Stimulated activated CD4-positive, alpha-beta T cell treated with anti-CD3 and anti-CD28 coated beads, TNF-alpha, amount 100 ng/mL, for 48 hours (primary cell): ENCODE measurements at regions not wholly inside any gene's neighbourhood (a gene's known extent, or its start where the extent isn't known, plus 50 kb on each side); places are given as distances from the start of the nearest gene placed in this dataset.
"Not testable (repeated sequence)": the region's sequence is repeated elsewhere in the genome, so short reads cannot be mapped to it uniquely, and the experiment has no call there.

ENCODE experiments used
- DNase-seq, 3 donors: peaks; one replicate each; pipeline ENCODE4 v3.0.0-alpha.2; 2020; ENCODE audit warnings: low read depth in 3 of 3

DNA sequence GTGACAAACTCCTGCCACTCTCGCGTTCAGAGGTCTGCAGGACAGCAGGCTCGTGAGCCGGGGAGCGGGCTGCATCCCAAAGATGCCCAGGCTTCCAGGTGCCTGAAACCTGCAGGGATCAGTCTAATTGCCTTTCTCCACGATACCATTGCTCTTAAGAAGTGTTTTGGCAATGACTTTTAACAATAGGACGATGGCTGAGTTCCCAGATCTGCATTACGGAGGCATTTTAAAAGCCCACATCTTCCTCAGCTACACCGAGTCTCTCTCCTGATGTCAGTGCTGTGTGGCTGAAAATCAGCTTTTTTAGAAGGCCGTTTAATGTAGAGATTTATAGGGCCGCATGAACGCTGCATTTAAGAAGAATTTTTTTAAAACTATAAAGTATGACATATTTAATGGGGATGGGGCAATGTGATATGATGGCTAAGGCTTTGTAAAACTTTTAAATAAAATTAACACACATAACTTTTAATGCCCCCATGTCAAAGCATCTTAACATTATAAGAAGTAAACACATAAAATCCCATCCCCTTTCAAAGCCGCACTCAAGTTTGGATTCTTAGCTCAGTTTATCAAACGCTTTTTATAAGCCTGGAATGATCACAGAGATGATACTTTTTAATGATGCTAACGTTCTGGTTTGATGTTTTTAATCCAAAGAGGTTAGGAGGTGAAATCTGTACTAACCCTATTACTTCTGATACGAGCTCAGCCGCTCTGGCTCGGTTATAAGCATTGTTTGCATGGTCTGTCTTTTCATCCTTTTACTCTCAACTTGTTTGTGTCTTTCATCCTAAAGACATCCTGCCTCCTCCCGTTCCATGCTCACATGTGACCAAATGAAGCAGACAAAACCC, 386.0 kb downstream of the SMOC2 start:
- no peak for DNase-seq

DNA sequence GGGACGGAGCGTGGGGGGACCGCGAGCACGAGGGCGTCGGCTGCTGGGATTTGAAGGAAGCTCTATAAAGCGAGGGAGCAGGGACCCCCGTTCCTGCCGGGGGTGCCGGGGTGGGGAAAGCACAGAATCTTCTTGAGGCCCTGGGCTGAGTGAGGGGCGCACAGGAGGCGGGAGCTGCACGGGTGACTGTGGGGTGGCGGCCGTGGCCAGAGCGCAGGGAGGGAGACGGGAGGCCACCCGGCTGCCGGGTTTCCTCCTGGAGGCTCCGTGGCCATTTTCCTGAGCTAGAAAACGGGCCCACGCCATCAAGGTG, 385.1 kb downstream of the SMOC2 start:
- no peak for DNase-seq

DNA sequence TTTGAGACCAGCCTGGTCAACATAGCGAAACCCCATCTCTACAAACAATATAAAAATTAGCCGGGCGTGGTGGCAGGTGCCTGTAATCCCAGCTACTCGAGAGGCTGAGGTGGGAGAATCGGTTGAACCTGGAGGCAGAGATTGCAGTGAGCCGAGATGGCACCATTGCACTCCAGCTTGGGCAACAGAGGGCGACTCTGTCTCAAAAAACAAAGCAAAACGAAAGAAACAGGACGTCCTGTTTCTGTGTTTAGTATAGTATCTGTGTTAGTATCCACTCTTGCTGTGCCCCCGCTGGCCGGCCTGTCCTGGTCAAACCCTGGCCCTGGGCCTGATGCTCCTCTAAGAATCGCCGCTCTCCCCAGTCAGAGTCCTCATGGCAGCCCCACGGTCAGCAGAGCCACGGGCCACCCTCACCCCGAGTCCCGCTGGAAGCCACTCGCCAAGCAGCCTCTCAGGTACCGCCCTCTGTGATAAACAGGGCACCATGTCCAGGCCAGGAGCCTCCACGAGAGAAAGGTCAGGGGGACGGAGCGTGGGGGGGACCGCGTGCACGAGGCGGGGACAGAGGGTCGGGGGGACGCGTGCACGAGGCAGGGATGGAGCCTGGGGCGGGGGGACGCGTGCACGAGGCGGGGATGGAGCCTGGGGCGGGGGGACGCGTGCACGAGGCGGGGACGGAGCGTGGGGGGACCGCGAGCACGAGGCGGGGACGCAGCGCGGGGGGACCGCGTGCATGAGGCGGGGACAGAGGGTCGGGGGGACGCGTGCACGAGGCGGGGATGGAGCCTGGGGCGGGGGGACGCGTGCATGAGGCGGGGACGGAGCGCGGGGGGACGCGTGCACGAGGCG, 384.5 kb downstream of the SMOC2 start:
- DNase-seq, result no peak

DNA sequence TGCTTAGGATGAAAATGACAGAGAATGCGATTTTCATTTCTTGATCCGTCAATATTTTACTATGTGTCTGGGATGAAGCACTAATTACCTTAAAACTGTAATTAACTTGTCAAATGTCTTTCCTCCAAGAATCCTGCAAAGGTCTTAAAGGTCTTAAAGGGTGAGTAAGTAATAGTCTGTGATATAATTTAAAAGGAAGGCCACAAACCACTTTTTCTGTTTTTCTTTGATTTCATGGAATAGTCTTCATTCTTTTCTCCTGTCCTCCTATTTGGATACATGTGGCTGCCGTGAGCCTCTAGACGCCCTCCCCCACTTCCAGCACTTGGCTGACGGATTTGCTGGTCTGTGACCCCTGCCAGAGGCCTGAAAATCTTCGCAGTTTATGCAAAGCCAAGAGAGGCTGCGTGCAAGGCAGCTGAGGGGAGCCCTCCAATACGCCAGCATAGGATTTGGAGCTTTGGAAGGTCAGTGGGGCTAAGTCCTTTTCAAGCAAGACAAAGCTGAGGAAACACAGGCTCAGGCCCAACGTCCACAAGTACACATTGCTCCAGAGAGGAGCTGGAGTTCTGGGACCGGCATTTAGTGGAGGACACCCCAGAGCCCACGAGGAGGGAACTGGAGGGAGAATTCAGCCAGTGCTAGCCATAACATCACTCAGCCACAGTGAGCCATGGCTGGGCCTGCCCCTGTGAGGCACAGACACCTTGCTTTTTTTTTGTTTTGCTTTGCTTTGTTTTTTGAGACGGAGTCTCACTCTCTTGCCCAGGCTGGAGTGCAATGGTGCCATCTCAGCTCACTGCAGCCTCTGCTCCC, 382.6 kb downstream of the SMOC2 start:
- DNase-seq, result no peak

DNA sequence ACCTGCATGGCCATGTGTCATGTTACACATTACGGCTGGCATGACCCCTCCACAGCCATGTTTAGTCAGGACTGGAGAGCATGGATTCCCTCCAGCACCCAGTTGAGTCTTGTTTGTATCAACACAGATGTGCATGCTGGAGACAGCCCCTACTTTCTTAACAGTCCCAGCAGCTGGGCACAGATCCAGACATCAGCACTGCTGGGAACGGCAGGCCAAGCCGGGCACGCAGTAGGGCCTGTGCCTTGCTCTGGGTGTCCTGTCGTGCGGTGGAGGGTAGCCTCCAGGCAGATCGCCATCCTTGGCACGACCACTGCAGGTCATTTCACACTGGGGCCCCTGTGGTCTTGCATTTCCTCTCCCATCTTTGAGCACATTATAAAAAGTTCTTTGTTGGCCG, 381.4 kb downstream of the SMOC2 start:
- DNase-seq, result no peak

DNA sequence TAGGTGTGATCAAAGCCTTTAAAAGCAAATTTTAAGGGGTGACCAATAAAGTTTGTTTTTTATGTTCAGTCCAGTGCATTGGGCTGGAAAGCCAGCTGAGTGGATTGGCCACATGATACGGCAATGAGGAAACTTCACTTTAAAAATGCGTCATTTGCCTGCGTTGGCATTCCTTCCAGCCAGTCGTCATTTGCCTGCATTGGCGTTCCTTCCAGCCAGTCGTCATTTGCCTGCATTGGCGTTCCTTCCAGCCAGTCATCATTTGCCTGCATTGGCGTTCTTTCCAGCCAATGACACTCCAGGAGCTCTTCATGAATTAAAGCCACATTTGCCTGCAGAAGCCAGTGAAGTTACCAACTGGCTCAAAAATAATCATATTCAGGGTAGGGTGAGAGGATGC, 378.6 kb downstream of the SMOC2 start:
- DNase-seq, result no peak

DNA sequence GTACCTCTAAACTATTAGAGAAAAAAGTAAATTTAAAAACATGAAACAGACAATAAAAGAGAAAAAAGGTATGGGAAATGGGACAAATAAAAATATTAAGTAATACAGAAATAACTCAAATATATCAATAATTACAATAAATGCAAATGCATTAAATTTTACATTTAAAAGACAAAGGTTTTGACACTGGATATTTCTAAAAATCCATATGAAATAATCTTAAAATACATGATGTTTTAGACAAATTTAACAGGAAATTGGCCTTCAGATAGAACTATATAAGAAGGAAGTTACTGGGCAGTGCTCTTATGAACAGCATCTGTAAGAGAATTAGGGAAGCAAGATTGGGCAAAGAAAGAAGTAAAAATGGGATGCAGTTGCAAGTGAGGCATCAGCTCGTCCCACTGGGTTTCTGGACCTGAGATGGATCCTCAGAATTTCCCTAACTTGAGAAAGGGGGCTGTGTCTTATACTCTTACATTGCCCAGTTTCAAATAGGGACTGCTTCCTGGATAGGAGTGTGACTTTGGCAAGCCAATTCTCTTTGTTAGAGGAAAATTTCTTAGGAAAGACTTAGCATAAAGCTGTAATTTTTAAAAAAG, 376.7 kb downstream of the SMOC2 start:
- DNase-seq, result no peak

DNA sequence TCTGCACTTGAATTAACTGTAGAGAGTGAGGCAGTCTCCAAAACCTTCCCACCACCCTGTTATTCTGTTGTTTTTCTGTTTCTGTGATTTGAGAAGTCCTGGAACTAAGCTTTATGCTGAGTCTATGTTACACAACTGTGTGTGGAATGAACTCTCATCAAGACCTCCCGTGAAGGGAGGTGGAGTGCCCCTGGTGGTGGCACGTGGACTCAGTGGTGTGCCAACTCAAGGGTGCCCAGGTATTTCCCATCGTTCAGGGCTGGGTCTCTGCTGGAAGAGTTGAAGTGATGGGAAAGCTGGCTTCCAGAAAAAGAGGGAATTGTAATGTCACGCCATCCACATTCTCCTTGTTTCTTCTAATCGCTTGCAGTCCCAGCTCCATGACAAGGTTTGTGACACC, 374.2 kb downstream of the SMOC2 start:
- DNase-seq, result no peak

DNA sequence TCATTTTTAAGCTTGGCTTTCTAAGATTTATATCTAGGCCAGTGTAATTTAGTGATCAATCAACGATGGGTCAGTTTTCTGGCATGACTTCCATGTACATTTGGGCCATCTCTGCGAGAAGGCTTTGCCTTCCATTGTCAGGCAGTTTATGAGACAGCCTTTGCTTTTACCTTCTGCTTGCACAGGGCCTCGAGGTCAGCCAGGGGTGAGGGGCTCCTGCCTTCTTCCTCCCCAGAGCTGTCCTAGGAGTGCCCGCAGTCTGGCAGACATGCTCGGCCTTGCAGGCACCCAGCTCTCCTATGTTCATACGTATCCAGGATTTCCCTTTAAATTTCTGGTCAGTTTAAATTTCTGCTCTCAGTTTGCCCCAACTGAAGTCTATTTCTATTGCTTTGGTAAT, 367.2 kb downstream of the SMOC2 start:
- DNase-seq, result no peak

DNA sequence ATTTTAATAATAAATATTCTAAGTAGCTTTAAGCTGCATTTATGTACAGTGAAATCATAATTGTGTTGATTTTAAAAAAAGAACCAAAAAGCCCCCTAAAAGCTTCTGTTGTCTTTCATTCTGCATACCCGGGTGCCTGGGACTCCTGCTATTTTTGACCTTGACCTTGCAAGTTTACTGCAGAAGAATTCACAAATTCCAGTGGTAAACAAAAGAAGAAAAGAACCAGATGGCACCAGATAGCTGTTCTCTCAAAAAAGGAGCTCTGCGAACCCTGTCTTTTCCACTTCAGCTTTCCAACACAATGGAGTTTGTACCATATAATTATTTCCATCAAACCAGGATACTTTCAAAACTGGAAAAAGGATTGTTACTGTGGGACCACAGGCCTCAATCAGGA, 363.3 kb downstream of the SMOC2 start:
- no peak for DNase-seq

DNA sequence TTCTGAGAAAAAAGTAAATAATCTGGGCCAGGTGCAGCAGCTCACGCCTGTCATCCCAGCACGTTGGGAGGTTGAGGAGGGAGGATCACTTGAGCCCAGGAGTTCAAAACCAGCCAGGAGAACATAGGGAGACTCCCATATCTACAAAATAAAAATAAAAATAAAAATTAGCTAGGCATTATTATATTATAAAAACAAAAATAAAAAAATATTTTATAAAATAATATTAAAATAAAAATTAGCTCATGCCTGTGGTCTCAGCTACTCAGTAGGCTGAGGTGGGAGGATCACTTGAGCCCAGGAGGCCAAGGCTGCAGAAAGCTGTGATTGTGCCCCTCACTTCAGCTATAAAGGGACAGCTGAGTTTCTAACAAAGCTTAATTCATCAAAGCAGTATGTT, 362.9 kb downstream of the SMOC2 start:
- DNase-seq, result no peak

DNA sequence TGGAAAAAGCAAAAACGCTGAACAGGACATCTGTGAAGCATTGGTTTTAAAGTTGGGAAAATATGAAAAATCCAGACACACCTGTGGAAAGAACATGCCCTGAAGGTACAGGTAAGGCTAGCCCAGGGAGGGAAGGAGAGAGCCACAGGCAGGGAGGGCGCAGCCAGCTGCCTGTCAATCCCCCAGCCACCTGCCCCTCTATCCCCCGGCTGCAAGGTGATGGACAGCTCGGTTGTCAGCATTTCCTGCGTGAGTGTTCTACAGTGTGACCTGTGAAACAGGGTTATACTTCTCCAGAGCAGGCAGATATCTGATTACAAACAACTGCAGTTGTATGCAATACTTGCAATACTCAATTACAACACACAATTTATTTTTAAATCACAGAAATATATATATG, 358.1 kb downstream of the SMOC2 start:
- no peak for DNase-seq

DNA sequence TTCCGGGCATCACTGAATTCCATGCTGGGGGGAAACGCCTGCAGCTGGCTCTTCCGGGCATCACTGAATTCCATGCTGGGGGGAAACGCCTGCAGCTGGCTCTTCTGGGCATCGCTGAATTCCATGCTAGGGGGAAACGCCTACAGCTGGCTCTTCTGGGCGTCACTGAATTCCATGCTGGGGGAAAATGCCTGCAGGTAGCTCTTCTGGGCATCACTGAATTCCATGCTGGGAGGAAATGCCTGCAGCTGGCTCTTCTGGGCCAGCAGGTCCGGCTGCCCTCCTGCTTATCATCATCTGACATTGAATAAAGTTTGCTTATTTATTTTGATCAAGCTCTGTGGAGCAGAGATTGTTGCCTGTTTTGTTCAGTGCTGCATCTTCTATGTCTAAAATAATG, 355.1 kb downstream of the SMOC2 start:
- DNase-seq, result no peak

DNA sequence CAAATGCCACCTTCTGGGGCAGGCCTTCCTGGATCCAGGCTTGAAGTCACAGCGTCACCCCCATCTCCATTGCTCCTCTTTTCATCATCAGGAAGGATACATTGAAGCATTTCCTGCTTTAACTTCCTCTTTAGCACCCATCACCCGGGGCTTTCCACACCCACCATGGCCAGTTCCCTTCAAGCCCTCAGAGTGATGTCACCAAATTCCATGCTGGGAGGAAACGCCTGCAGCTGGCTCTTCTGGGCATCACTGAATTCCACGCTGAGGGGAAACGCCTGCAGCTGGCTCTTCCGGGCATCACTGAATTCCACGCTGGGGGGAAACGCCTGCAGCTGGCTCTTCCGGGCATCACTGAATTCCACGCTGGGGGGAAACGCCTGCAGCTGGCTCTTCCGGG, 354.6 kb downstream of the SMOC2 start:
- not testable (repeated sequence) for DNase-seq

DNA sequence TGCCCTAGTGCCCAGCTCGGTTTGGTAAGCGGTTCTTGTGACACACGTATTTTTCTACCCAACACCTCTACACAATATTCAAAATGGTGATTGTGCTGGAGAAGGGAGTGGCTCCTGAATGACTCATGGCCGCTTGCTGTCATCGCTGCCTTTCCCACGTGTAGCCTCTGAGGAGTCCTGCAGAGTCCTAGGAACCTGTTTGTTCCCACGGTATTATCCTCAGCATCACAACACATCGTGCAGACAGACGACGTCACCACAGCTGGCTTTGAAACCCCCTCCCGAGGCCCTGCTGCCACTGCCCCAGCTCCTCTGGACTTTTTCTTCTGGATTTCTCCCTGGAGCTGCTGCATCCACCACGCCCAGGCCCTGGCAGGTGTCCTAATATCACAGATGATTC, 353.5 kb downstream of the SMOC2 start:
- DNase-seq, result no peak

DNA sequence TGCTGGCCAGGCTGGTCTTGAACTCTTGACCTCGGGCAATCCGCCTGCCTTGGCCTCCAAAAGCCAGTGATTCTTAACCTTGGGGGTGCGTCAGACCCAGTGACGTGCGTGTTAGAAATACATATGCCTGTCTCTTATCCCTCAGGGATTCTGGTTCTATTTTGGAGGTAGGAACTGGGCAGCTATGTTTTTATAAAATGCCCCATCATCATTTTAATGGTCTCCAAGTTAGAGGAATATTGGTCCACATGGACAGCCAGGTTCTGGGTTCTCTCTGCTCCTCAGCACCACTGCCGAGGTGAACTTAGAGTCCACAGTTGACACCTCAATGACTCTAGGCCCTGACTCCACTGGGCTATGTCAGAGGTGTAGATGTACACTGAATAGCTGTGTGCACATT, 352.7 kb downstream of the SMOC2 start:
- no peak for DNase-seq

DNA sequence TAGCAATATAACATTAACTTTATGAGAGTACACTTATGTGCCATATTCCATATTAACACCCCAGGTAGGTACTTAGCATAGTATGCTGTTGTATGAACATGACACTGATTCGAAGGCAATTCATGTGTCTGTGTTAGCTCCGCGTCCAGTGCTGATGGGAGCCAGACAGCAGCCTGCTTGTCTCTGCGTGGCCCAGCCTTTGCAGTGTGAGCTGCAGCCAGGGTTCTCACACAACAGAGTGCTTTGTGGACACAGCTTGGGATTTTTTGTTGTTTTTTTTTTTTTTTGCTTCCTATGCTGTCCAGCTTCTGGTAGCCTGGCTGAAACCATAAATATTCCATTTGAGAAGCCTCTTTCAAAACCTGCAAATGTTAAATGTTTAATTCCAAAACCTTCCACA, 350.9 kb downstream of the SMOC2 start:
- DNase-seq, result no peak

DNA sequence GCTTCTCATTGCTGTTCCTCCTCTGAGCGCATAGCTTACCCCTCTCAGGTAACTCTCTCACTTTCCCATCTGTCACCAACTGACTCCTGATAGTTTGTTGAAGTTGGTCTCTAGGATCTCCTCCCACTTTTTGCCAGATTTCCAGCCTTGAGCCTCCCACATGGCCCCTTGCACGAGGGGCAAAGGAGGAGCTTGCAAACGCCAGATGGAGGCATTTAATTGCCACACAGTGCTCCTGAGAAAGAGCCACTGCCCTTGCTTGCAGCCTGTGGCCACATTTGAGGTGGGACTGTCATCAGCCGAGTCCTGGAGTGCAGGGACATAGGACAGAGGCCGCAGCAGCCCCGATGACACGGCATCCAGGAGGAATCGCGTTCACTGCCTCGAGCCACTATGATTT, 348.7 kb downstream of the SMOC2 start:
- DNase-seq, result no peak

DNA sequence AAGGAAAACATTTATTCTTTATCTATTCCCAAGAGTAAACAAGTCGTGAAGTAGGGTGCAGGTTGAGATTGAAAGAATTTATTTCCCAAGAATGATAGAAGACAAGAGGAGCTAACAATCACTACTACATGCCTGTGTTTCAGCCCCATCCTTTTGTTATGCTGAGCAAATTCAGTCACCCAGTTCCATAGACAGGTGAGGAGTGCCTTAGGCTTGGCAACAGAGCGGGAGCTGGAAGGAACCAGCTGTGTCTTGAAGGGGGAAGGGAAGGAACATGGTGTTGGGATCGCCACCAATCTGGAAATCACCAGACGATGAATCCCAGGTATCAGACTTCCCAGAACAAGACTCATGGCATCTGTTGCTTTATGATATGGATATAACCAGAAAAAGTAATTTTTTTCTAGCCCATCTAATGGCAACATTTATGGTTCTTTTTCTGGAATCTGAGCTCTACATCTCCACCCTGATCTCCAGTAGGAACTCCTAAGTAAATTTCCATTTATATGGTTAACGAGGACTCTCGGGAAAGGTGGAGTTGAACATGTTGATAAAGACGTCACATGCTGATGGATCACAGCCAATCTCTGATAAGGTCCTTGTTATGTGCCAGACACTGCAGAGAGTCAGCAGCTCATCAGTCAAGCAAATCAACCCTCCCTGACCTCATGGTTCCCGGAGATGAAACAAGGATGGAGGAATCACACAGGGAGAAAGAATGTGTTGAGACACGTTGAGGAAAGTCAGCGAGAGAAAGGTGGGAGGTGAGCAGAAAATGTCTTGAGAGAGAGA, 344.9 kb downstream of the SMOC2 start:
- DNase-seq, result no peak

DNA sequence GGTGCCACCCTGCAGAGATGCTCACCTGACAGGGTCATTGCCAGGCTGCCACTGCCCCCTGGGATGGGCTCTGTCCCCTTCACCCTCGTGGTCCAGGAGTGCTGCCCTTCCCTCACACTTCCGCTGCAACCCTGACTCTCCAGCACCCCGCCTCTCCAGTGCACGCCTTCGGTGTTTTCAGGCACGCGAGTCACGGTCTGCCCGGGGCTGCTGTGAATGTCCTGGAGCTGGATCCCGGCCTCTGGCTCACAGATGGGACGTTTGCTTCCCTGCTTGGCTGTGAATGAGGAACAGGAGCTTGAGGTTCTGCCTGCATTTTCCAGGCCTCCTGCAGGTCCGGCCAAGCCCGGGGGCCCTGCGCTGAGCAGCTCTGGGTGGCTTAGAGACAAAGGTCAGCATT, 343.4 kb downstream of the SMOC2 start:
- no peak for DNase-seq

DNA sequence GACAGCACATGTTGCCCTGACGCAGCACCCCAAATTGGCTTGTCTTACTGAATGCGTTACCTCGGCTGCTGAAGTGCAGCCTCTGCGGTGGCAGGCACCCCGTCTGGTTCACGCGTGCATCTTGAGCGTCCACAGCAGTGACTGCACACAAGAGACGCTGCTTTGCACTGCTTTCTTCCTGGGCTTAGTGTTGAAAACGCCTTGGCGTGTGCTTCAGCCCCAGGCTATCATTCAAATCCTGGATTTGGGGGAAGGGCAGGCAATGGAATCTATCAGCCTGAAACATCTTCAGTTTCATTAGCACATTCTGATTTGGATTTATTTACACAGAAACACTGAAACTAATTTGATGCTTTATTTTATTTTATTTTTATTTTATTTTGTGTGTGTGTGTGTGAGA, 342.7 kb downstream of the SMOC2 start:
- no peak for DNase-seq
